NCI-H2081 (cell line): ENCODE measurements at regions not wholly inside any gene's neighbourhood (a gene's known extent, or its start where the extent isn't known, plus 50 kb on each side); places are given as distances from the start of the nearest gene placed in this dataset.
A peak's percentile ranks its signal among the peaks of the same experiment; 100 is the strongest.
"Not testable (repeated sequence)": the region's sequence is repeated elsewhere in the genome, so short reads cannot be mapped to it uniquely, and the experiment has no call there.

Source experiments
- DNase-seq, 2 experiments: peaks; one replicate each; lab custom pipeline; 2025; lab: John Stamatoyannopoulos, UW

GRCh38 chr15:81819924-81820635, 225.7 kb downstream of the MEX3B start:
- DNase-seq, result no peak

DNA sequence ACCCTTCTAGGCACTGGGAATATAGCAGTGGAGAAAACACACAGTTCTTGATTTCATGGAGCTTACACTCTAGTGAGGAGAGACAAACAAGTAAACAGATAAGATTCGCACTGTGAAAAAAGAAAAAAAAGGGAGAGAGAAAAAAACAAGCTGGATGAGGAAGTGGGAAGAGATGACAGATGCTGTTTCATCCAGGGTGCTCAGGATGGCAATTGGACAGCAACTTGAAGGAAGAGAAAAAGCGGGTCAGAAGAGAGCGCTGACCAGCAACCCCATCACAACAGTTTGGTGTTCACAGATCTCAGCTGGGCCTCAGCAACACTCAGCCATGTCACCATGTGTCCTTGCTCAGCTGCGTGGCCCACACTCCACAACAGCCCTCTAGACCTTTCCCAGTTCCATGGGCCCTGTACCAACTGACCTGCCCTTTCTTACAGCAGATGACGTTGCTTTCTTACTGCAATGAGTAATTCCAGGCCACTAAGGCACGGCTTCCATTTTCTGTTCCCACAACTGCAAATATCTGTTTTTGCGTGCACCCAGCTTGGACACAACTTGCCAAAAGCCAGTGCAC, 230.8 kb downstream of the MEX3B start:
- no peak for DNase-seq

DNA sequence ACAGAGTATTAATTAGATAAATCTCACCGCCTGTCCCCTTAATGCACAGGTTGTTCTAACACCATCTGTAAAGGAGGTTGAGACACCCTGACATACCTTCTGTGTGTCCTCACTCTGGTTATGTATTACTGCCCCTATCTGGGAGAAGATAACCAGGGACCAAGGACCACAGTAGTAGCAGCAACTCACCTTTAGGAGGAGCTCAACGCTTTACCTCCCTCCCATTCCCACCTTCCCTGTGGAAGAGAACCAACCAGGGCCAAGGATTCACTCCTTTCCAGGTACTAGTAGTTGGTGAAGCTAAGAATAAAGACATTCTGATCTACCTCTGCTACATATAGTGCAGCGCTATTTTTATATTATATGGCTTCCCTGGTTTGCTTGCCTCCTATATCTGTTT, 232.6 kb downstream of the MEX3B start:
- peak; percentile 18 to 57 for DNase-seq

DNA sequence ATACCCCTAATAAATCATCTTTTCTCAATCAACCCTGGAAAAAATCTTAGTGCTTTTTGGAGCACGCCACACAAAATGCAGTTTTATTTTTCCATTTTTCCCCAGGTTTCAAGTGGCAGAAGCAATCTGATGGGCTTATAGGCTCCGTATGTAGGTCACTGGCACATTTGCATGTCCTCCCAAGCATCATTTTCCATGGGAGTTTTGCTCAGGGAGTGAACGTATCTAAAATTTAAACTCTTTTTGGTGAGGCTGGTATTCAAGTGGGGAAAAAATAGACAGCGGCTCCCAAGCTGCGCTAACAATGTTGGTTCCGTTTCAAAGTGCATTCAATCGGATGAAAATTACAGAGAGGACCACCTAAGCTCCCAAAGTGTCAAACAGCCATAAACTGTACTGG, 233.4 kb downstream of the MEX3B start:
- DNase-seq, result no peak

DNA sequence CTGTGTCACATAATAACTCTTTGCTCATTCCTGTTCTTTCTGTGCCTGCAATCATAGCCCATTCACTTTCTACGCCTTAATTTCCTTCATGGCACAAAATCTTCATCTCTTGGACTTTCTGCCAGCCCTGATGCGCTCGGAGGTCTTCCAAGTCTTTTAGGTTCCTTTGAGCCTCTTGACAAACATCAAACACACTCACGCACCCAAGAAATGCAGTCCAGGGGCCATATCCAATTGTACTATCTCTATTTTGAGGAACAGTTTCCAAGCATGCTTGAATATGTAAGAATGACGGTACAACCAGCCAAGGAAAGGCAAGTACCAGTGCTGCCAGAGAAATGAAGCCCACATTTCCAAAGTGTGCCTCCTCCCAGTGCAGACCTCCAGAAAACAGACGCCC, 234.1 kb downstream of the MEX3B start:
- DNase-seq, result no peak

DNA sequence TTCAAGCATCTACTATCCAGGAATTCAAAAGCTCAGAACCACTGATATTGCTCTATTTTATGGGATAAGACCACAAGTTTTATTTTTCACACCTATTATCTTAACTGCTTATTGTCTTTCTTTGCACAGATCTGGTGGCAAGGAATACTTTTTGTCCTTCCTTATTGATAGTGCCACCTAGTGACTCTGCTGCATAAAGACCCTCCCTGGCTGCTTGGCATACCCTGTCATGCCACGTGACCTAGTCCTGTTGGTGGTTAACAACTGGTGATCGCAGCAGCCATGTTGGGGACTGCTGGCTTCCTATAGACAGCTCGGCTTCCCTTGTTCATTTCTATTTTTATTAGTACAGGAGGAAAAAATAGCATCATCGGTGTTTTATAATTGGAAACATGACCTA, 236.3 kb downstream of the MEX3B start:
- peak; percentile 31 to 53 for DNase-seq

GRCh38 chr15:81807806-81808205, 238.0 kb downstream of the MEX3B start:
- no peak for DNase-seq

GRCh38 chr15:81807186-81807585, 238.6 kb downstream of the MEX3B start:
- no peak for DNase-seq

- DNase-seq, result no peak
Observed at GRCh38 chr15:81795899-81796298, 249.9 kb downstream of the MEX3B start.

GRCh38 chr15:81792646-81793045, 253.2 kb downstream of the MEX3B start:
- DNase-seq, result no peak

- DNase-seq, result not testable (repeated sequence)
Observed at GRCh38 chr15:81791322-81791721, 254.5 kb downstream of the MEX3B start.

GRCh38 chr15:81789403-81789802, 256.4 kb downstream of the MEX3B start:
- peak in 1 of 2 experiments; percentile 15 for DNase-seq

DNA sequence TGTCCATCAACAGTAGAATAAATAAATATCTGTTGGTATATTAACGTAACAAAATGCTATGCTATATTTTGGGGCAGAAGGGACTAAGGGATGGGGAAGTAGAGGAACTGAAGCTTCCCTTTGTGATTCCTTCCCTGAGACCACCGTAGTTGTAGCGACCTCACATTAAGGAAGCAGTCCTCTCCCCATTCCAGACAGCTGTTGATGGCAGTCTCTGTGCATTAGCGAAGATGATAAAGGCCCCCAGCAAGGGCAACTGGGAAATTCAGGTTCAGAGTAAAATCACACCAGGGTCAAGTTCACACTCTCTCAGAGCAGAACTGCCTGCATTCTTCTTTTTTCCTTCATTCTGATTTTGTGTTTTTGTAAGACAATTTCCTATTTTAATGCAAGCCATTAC, 259.0 kb downstream of the MEX3B start:
- DNase-seq, result no peak

DNA sequence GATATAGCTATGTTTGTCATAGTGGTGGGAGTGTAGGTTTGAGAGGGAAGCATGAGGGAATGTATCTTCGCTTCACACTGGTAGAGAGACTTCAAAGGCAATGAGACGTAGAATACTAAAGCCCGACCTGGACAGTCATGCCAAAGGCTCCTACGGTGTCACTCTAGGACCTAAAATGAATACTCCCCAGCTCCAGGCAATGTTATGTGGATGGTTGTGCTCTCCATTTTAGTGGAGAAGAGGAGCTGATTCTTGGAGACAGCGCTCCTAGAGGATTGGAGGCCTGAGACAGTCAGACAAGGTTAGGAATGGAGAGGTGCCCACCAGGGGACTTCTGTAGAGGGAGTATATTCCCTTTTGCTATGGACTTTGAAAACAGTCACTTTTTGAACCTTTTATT, 260.1 kb downstream of the MEX3B start:
- DNase-seq, result no peak

GRCh38 chr15:81785181-81785580, 260.6 kb downstream of the MEX3B start:
- DNase-seq, result no peak

- no peak for DNase-seq
Observed at GRCh38 chr15:81784751-81785150, 261.1 kb downstream of the MEX3B start.

DNA sequence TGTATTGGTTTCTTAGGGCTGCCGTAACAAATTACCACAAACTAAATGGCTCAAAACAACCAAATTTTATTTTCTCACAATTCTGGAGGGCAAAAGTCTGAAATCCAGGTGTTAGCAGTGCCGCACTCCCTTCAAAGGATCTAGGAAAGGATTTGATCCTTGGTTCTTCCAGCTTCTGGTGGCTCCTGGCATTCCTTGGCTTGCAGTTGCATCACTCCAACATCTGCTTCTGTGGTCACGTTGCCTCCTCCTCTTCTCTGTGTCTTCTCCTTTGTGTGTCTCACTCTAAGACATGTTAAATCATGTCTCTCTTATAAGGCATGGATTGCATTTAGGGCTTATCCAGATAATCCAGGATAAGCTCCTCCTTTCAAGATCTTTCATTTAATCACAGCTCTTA, 262.2 kb downstream of the MEX3B start:
- no peak for DNase-seq

- DNase-seq, result no peak
Observed at GRCh38 chr15:81783076-81783475, 262.7 kb downstream of the MEX3B start.

- DNase-seq, result no peak
Observed at GRCh38 chr15:81781395-81781794, 264.4 kb downstream of the MEX3B start.

GRCh38 chr15:81780966-81781365, 264.9 kb downstream of the MEX3B start:
- no peak for DNase-seq

- DNase-seq, result no peak
Observed at GRCh38 chr15:81779181-81779580, 266.6 kb downstream of the MEX3B start.

- DNase-seq, result no peak
Observed at GRCh38 chr15:81777546-81777945, 268.3 kb downstream of the MEX3B start.

DNA sequence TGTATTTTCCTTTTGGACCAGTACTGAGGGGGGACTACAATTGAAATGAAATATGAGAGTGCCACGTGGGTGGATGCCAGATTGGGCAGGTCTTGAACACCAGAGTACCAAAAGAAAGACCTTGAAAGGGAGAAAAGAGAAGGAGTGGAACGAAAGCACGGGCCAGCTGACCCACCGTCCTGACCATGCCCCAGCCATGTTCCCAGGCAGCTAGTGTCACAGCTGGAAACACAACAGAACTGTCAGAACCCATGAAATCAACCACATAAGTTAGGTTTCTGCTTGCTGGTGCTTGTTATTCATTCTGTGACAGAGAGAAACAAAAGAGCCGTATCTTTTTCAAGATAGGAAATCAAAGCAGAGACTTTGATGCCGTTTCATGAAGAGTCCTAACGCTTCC, 268.8 kb downstream of the MEX3B start:
- DNase-seq, result no peak

DNA sequence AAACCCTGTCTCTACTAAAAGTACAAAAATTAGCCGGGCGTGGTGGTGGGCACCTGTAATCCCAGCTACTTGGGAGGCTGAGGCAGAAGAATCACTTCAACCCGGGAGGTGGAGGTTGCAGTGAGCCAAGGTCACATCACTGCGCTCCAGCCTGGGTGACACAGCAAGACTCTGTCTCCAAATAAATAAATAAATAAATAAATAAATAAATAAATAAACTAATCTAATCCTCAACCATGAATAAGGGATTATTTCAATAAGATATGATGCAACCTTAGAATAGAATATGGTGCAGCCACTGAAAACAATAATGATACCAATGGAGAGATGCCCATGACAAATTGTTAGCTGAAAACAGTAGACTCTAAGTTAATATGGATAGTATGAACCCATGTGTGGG, 270.0 kb downstream of the MEX3B start:
- DNase-seq, result not testable (repeated sequence)
